HCT116 (cell line): ENCODE measurements at regions not wholly inside any gene's neighbourhood (a gene's known extent, or its start where the extent isn't known, plus 50 kb on each side); places are given as distances from the start of the nearest gene placed in this dataset.

Source experiments
- ATAC-seq: fragments of 200-7000 bp; cut with Tn5 transposase; 2 replicates; pipeline ENCODE4 v1.9.1; 2020; ENCODE audit warnings: mild to moderate bottlenecking, moderate library complexity
- BruUV-seq: library from RNA; stranded (reverse); fragments of 400-500 nt; replicated peaks from 2 replicates; lab custom pipeline; 2021; lab: Mats Ljungman, UMichigan
- CTCF ChIA-PET: fragments of 300-600 bp; sonication (Branson Sonifier 250); formaldehyde crosslinking; loops from one replicate; lab custom pipeline; 2021; ENCODE audit warnings: antibody characterized with exemption; lab: Charles Lee
- POLR2A ChIA-PET: fragments of 300-600, 350-600 bp; sonication (Branson Sonifier 250); formaldehyde crosslinking; loops from one replicate; lab custom pipeline; 2021; ENCODE audit warnings: antibody characterized with exemption; lab: Charles Lee
- RAD21 ChIA-PET, 2 experiments: fragments of 300-600 bp; sonication (Branson Sonifier 250); formaldehyde crosslinking; loops; one replicate each; lab custom pipeline; 2023; ENCODE audit warnings: low total read pairs in 2 of 2; ENCODE audit not compliant: uncharacterized antibody in 2 of 2, unreplicated experiment in 2 of 2, low non-redundant PET in 1 of 2; lab: Charles Lee
- DNase-seq: peaks from one replicate; pipeline ENCODE4 v3.0.0-alpha.2; 2010; ENCODE audit warnings: low read depth, low spot score
- H2AFZ ChIP-seq: fragments of 200-600 bp; shearing (Covaris generic), sonication (generic); 2 replicates; pipeline ENCODE4 v1.6.1; 2017; ENCODE audit warnings: low read depth, mixed run types, mixed read lengths, antibody characterized with exemption, low read length; ENCODE audit not compliant: poor library complexity, severe bottlenecking
- H3K27ac ChIP-seq: 2 replicates; pipeline ENCODE4 v1.5.1; 2012; ENCODE audit warnings: low read depth, low read length
- H3K27me3 ChIP-seq: fragments of 200-600 bp; sonication (generic); 2 replicates; pipeline ENCODE4 v1.6.1; 2016; ENCODE audit warnings: mixed run types, low read length, mixed read lengths; ENCODE audit not compliant: insufficient read depth
- H3K36me3 ChIP-seq, 2 experiments: fragments of 200-500 bp in 1 of 2; fragments of 200-600 bp in 1 of 2; sonication (Bioruptor generic) in 1 of 2; sonication (generic) in 1 of 2; 2 replicates each; pipeline versions ENCODE4 v1.5.1 to v1.6.1; 2014 to 2016; ENCODE audit warnings: low read length in 2 of 2, inconsistent platforms in 1 of 2, mixed read lengths in 1 of 2, mixed run types in 1 of 2; ENCODE audit not compliant: insufficient read depth in 2 of 2, control insufficient read depth in 1 of 2
- H3K4me1 ChIP-seq, 2 experiments: fragments of 200-600 bp in 1 of 2; sonication (generic) in 1 of 2; 2 replicates each; pipeline versions ENCODE4 v1.5.1 to v1.6.1; 2012 to 2017; ENCODE audit warnings: low read length in 2 of 2, inconsistent platforms in 1 of 2, mild to moderate bottlenecking in 1 of 2, mixed read lengths in 1 of 2, mixed run types in 1 of 2, moderate library complexity in 1 of 2; ENCODE audit not compliant: insufficient read depth in 2 of 2, control insufficient read depth in 1 of 2
- H3K4me2 ChIP-seq: fragments of 200-600 bp; sonication (generic); 2 replicates; pipeline ENCODE4 v1.6.1; 2017; ENCODE audit warnings: mixed run types, low read length, mixed read lengths
- H3K4me3 ChIP-seq, 2 experiments: fragments of 200-600 bp in 1 of 2; sonication (generic) in 1 of 2; replicated peaks in 1 of 2; 2 replicates each; pipeline ENCODE4 v1.5.1; 2011 to 2016; ENCODE audit warnings: low read length in 2 of 2, control low read depth in 1 of 2, low read depth in 1 of 2, mild to moderate bottlenecking in 1 of 2, mixed read lengths in 1 of 2, mixed run types in 1 of 2
- H3K79me2 ChIP-seq: fragments of 200-600 bp; sonication (generic); 2 replicates; pipeline ENCODE4 v1.6.1; 2017; ENCODE audit warnings: mild to moderate bottlenecking, mixed run types, low read length, moderate library complexity, mixed read lengths; ENCODE audit not compliant: insufficient read depth
- H3K9ac ChIP-seq: fragments of 200-600 bp; sonication (generic); 2 replicates; pipeline ENCODE4 v1.6.1; 2016; ENCODE audit warnings: low read length, mixed read lengths
- H3K9me2 ChIP-seq: fragments of 200-600 bp; sonication (generic), shearing (Covaris generic); 2 replicates; pipeline ENCODE4 v1.6.1; 2017; ENCODE audit warnings: mixed run types, mild to moderate bottlenecking, moderate library complexity; ENCODE audit not compliant: insufficient read depth
- H3K9me3 ChIP-seq, 2 experiments: fragments of 200-500 bp in 1 of 2; fragments of 200-600 bp in 1 of 2; sonication (Bioruptor generic) in 1 of 2; sonication (generic) in 1 of 2; 2 replicates each; pipeline ENCODE4 v1.6.1; 2014 to 2017; ENCODE audit warnings: low read length in 2 of 2, mixed read lengths in 2 of 2, inconsistent platforms in 1 of 2, low read depth in 1 of 2, mild to moderate bottlenecking in 1 of 2, mixed run types in 1 of 2, moderate library complexity in 1 of 2; ENCODE audit not compliant: control insufficient read depth in 1 of 2, insufficient read depth in 1 of 2
- H4K20me1 ChIP-seq: fragments of 200-600 bp; sonication (generic), shearing (Covaris generic); 2 replicates; pipeline ENCODE4 v1.6.1; 2017; ENCODE audit warnings: mixed run types, mild to moderate bottlenecking, moderate library complexity; ENCODE audit not compliant: insufficient read depth
- CBX3 ChIP-seq: IDR thresholded peaks from 2 replicates; pipeline ENCODE4 v1.6.1; 2012; ENCODE audit warnings: low read depth
- CEBPB ChIP-seq: IDR thresholded peaks from 2 replicates; pipeline ENCODE4 v1.6.1; 2012; ENCODE audit warnings: low read depth
- EGR1 ChIP-seq: IDR thresholded peaks from 2 replicates; pipeline ENCODE4 v1.6.1; 2012; ENCODE audit warnings: low read depth
- ELF1 ChIP-seq: IDR thresholded peaks from 2 replicates; pipeline ENCODE4 v1.6.1; 2012; ENCODE audit warnings: low read depth, borderline replicate concordance
- EZH2 ChIP-seq: fragments of 200-600 bp; sonication (generic); IDR thresholded peaks from 2 replicates; pipeline ENCODE4 v1.6.1; 2017; ENCODE audit warnings: antibody characterized with exemption, mixed run types
- FOSL1 ChIP-seq: IDR thresholded peaks from 2 replicates; pipeline ENCODE4 v1.6.1; 2012; ENCODE audit warnings: low read depth
- JUND ChIP-seq: IDR thresholded peaks from 2 replicates; pipeline ENCODE4 v1.6.1; 2012
- POLR2A ChIP-seq: IDR thresholded peaks from 2 replicates; pipeline ENCODE4 v1.7.0; 2011; ENCODE audit warnings: borderline replicate concordance; ENCODE audit not compliant: insufficient read depth, insufficient read length; ENCODE audit errors: extremely low read depth
- POLR2AphosphoS5 ChIP-seq: IDR thresholded peaks from 2 replicates; pipeline ENCODE4 v1.6.1; 2011; ENCODE audit warnings: mild to moderate bottlenecking, low read depth, low read length, moderate library complexity
- SIN3A ChIP-seq: IDR thresholded peaks from 2 replicates; pipeline ENCODE4 v1.6.1; 2012; ENCODE audit warnings: low read depth
- SP1 ChIP-seq: IDR thresholded peaks from 2 replicates; pipeline ENCODE4 v1.6.1; 2012; ENCODE audit warnings: low read depth
- YY1 ChIP-seq: IDR thresholded peaks from 2 replicates; pipeline ENCODE4 v1.6.1; 2011; ENCODE audit warnings: low read length, low read depth, moderate library complexity, mild to moderate bottlenecking; ENCODE audit not compliant: insufficient replicate concordance; ENCODE audit errors: extremely low read depth
- ZNF274 ChIP-seq: fragments of 200-500 bp; sonication (Bioruptor generic); IDR thresholded peaks from 2 replicates; pipeline ENCODE4 v1.6.1; 2014; ENCODE audit warnings: mild to moderate bottlenecking, low read depth, low read length, inconsistent platforms
- intact Hi-C: fragments of 100-400 bp; cut with micrococcal nuclease; formaldehyde crosslinking; loops from 2 replicates; pipeline ENCODE4 v1.10.0; 2022
- TF ChIP-seq, protein P1 (sequence below): IDR thresholded peaks from 2 replicates; pipeline ENCODE4 v1.6.1; 2012
- TF ChIP-seq, protein P2 (sequence below): IDR thresholded peaks from 2 replicates; pipeline ENCODE4 v1.6.1; 2012
- TF ChIP-seq, protein P3 (sequence below), 3 experiments: fragments of 200-600 bp in 1 of 3; sonication (generic) in 1 of 3; IDR thresholded peaks in 2 of 3; conservative IDR thresholded peaks in 1 of 3; 2 replicates each; pipeline ENCODE4 v1.5.1; 2012 to 2017; ENCODE audit warnings: low read depth in 2 of 3, low read length in 2 of 3, antibody characterized with exemption in 1 of 3, borderline replicate concordance in 1 of 3, control low read depth in 1 of 3, mild to moderate bottlenecking in 1 of 3, mixed read lengths in 1 of 3, mixed run types in 1 of 3, moderate library complexity in 1 of 3; ENCODE audit not compliant: insufficient read depth in 1 of 3
- TF ChIP-seq, protein P4 (sequence below): IDR thresholded peaks from 2 replicates; pipeline ENCODE4 v1.6.1; 2011; ENCODE audit warnings: mild to moderate bottlenecking, low read length, moderate library complexity; ENCODE audit not compliant: insufficient replicate concordance; ENCODE audit errors: extremely low read depth

DNA sequence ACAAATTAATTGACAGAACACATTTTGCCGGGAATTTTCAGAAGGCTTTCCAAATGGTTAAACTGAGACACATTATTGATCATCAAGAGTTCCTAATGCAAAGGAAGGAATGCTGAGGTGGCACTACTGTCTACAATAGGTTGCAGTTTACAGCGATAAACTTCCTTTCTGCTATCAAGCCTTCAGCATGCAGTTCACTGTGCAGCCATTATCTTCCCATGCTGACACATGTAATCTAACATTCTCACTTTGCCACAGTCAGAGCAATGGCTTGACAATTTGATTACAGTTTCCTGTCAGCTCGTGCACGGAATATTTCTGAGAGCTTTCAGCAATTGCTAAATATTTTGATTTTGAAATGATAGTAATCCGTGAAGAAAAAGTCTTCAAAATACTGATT is 166.9 kb upstream of the PRMT6 start:
- POLR2A ChIA-PET: no interaction called here
- H2AFZ ChIP-seq: no peak overlapping the region
- CTCF ChIA-PET: no interaction called here

DNA sequence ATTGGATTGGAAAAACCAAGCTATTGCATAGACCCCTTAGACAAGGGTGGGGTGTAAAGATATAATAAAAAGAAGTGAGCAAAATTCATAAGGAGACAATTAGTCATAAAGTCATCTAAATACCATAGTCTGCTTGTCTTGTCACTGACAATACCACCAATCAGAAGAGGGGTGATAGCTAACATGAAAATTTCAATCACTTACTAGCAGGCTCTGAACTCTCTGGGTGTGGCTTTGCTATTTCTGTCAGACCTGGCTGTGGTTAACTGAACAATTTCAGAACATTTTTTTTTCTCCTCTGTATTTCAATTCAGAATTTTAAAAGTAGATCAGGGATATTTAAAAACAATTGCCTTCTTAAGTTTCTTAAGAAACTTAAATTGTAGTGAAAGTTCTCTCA is 158.5 kb upstream of the PRMT6 start:
- BruUV-seq: no TSS peak
- Histone ChIP-seq H3K27ac (no peak overlapping the region), H3K36me3 (no peaks in the 10 kb centered on the region), H3K9me2 (no peaks in the 10 kb centered on the region), H3K9ac (no peak overlapping the region), H3K4me2 (no peak overlapping the region), H3K79me2 (no peaks in the 10 kb centered on the region), H2AFZ (no peak overlapping the region), H3K27me3 (no peaks in the 10 kb centered on the region), H4K20me1 (no peaks in the 10 kb centered on the region), H3K9me3 (peaks cover 0 to 12% of the 10 kb centered on the region in 2 experiments; a peak in 1 of 4 replicates), H3K4me3 (no peak overlapping the region), H3K4me1 (no peaks in the 10 kb centered on the region)
- ChIA-PET RAD21 (no interaction called here), POLR2A (no interaction called here), CTCF (no interaction called here)
- DNase-seq (no peak), ATAC-seq (no peak)
- intact Hi-C loops: no loop called here
- TF ChIP-seq, protein P1, sequence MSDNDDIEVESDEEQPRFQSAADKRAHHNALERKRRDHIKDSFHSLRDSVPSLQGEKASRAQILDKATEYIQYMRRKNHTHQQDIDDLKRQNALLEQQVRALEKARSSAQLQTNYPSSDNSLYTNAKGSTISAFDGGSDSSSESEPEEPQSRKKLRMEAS: no peak
- TF ChIP-seq ZNF274 (no peak), POLR2AphosphoS5 (no peak), ELF1 (no peak), SIN3A (no peak), EGR1 (no peak), POLR2A (no peak), YY1 (no peak), JUND (no peak), CBX3 (no peak), SP1 (no peak), CEBPB (no peak), FOSL1 (no peak), EZH2 (no peak)
- TF ChIP-seq, protein P2, sequence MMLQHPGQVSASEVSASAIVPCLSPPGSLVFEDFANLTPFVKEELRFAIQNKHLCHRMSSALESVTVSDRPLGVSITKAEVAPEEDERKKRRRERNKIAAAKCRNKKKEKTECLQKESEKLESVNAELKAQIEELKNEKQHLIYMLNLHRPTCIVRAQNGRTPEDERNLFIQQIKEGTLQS: no peak
- TF ChIP-seq, protein P3, sequence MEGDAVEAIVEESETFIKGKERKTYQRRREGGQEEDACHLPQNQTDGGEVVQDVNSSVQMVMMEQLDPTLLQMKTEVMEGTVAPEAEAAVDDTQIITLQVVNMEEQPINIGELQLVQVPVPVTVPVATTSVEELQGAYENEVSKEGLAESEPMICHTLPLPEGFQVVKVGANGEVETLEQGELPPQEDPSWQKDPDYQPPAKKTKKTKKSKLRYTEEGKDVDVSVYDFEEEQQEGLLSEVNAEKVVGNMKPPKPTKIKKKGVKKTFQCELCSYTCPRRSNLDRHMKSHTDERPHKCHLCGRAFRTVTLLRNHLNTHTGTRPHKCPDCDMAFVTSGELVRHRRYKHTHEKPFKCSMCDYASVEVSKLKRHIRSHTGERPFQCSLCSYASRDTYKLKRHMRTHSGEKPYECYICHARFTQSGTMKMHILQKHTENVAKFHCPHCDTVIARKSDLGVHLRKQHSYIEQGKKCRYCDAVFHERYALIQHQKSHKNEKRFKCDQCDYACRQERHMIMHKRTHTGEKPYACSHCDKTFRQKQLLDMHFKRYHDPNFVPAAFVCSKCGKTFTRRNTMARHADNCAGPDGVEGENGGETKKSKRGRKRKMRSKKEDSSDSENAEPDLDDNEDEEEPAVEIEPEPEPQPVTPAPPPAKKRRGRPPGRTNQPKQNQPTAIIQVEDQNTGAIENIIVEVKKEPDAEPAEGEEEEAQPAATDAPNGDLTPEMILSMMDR (IDR thresholded peaks at IDR 0.05 in 2 of 3, conservative IDR thresholded peaks at IDR 0.05 in 1 of 3; ENCODE audit: borderline replicate concordance in 1 of 3, insufficient read depth in 1 of 3, low read depth in 2 of 3, low read length in 2 of 3): no peak
- TF ChIP-seq, protein P4, sequence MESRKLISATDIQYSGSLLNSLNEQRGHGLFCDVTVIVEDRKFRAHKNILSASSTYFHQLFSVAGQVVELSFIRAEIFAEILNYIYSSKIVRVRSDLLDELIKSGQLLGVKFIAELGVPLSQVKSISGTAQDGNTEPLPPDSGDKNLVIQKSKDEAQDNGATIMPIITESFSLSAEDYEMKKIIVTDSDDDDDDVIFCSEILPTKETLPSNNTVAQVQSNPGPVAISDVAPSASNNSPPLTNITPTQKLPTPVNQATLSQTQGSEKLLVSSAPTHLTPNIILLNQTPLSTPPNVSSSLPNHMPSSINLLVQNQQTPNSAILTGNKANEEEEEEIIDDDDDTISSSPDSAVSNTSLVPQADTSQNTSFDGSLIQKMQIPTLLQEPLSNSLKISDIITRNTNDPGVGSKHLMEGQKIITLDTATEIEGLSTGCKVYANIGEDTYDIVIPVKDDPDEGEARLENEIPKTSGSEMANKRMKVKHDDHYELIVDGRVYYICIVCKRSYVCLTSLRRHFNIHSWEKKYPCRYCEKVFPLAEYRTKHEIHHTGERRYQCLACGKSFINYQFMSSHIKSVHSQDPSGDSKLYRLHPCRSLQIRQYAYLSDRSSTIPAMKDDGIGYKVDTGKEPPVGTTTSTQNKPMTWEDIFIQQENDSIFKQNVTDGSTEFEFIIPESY: no peak

More for the DNA sequence above, 166.9 kb upstream of the PRMT6 start:
- H3K27ac ChIP-seq: no peak overlapping the region
- H3K36me3 ChIP-seq: no peaks in the 10 kb centered on the region
- no peaks in the 10 kb centered on the region for H4K20me1 ChIP-seq
- ATAC-seq (no peak), DNase-seq (no peak)
- H3K79me2 ChIP-seq: no peaks in the 10 kb centered on the region
- H3K4me3 ChIP-seq: no peak overlapping the region
- no peaks in the 10 kb centered on the region for H3K4me1 ChIP-seq
- H3K4me2 ChIP-seq: no peak overlapping the region
- H3K9ac ChIP-seq: no peak overlapping the region
- peaks cover 4 to 5% of the 10 kb centered on the region in 2 experiments; a peak in 2 of 4 replicates for H3K9me3 ChIP-seq
- H3K27me3 ChIP-seq: no peaks in the 10 kb centered on the region
- TF ChIP-seq POLR2A (no peak), YY1 (no peak)
- H3K9me2 ChIP-seq: no peaks in the 10 kb centered on the region
- RAD21 ChIA-PET: no interaction called here
- no TSS peak for BruUV-seq
- intact Hi-C loops: no loop called here
